GM21825 (cell line): ENCODE measurements at regions not wholly inside any gene's neighbourhood (a gene's known extent, or its start where the extent isn't known, plus 50 kb on each side); places are given as distances from the start of the nearest gene placed in this dataset.

ENCODE experiments used
- ATAC-seq: cut with Tn5 transposase; IDR thresholded peaks from one replicate; pipeline ENCODE4 v1.9.1; 2021; ENCODE audit warnings: mild to moderate bottlenecking, moderate library complexity; ENCODE audit not compliant: unreplicated experiment

DNA sequence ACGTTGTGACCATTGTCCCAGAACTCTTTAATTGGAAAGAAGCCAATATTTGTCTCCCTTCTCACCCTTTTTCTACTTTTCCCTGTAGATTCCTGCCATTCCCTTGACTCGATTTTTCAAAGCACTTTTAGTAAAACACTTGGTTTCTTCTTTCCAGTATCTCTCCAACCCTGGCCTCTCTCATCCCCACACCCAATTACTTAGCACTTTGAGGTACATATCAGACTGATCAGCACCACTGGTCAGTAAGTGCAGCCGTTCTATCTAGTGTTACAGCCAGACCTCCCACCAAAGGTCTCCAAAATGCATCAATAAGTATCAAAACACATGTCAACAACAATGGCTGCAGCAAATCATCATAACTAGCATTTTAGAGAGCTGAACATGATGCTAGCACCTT is 141.9 kb downstream of the BTG1 start:
- ATAC-seq, result no peak

DNA sequence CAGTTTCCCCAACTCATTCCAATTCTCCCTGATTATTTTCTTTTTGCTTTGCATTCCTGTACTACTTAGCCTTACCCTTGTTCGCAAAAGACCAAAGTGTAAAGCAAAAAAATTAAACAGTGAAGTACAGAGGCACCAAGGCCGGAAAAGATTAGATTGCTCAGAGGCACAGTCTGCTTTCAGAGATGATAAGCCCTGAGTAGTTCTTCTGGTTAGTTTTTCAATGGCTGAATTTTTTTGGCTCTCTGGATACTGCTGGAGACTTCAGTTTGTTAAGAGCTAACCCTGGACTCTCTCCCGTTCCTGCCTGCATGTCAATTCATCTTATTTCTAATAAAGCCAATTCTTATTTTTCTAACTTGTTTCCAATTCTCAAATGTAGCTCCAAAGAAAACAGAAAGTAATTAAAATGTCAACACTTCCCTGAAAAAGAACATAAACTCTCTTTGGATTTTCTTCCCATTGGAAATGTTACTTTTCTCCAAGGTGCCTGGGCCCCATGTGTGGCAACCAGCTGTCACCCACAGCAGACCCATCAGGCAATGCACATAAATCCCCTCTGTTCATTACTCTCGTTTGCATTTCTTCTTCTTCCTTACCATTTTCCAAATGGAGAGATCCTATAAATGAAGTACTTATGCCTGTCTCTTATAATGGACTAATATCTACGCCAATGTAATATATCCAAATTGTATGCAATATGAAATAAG is 142.8 kb downstream of the BTG1 start:
- no peak for ATAC-seq

GRCh38 chr12:92002195-92002649 is 143.4 kb downstream of the BTG1 start:
- no peak for ATAC-seq

DNA sequence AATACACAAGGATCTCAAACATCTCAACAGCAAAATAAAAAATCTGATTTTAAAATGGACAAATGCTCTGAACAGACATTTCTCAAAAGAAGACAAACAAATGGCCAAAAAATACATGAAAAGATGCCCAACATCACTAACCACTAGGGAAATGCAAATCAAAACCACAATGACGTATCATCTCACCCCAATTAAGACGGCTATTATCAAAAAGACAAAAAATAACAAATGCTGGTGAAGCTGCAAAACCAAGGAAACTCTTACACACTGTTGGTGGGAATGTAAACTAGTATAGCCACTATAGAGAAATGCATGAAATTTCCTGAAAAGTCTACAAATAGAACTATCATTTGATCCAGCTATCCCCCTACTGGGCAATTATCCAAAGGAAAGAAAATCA is 145.0 kb downstream of the BTG1 start:
- ATAC-seq, result no peak

DNA sequence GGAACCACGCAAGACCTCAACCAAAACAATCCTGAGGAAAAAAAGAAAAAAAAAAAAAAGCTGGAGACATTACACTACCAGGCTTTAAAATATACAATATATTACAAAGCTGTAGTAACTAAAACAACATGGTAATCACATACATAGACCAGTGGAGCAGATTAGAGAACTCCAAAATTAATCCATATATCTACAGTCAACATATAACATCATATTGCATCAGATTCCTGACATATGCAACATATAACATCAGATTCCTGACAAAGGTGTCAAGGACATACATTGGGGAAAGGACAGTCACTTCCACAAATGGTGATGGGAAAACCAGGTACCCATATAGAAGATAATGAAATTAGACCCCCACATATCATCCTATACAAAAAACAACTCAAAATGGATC is 145.8 kb downstream of the BTG1 start:
- no peak for ATAC-seq

GRCh38 chr12:91998316-91998715 is 147.3 kb downstream of the BTG1 start:
- no peak for ATAC-seq

DNA sequence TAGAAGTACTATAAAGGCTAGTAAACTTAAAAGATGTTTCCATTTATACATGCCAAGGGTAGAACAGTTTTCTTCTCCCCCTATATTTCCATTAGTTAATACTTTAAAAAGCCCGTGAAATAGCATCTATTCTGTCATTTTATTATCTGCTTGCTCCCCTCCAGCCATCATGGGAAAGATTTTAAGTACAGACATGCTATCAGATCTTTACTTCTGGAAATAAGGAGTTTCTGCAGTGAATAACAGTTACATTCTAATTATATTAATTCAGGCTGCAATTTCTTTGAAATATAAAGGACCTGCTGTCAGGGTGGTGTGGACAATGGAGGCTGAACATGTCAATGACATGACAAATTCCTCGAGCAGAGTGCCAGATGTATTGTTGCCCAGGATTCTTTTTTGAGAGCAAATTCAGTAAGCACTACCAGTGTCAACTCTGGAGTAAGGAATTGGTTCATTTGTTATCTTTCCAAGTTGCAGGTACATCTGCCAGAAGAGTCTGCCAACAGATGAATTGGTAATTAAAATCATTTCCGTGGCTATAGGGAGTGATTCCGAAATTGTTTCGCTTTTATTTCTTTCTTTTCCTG is 151.3 kb downstream of the BTG1 start:
- ATAC-seq, result no peak

DNA sequence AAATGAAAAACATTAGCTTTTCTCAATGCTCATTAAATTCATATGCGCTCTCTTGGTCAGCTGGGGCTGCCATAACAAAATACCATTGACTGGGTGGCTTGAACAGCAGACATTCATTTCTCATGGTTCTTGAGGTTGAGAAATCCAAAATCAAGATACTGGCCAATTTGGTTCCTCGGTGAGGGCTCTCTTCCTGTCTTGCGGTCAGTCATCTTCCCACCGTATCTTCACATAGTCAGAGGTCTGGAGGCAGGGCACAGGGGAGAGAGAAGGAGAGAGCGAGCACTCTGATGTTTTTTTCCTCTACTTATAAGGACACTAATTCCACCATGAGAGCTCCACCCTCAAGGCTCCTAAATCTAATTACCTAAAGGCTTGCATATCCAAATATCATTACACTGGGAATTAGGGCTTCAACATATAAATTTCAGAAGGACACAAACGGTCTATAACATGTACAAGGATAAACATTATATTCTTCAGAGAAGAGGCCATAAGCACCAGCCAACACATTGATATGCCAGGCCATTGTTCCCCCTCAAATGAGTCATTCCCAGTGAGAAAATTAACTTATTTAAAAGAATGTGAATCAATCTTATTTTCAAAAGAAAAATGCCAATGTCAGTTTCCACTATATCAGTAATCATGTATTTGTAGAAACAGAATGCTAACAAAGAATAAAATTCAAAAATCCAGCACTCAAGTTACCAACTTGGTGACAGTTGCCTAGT is 152.2 kb downstream of the BTG1 start:
- no peak for ATAC-seq

GRCh38 chr12:91991399-91992187 is 154.1 kb downstream of the BTG1 start:
- ATAC-seq, result no peak

DNA sequence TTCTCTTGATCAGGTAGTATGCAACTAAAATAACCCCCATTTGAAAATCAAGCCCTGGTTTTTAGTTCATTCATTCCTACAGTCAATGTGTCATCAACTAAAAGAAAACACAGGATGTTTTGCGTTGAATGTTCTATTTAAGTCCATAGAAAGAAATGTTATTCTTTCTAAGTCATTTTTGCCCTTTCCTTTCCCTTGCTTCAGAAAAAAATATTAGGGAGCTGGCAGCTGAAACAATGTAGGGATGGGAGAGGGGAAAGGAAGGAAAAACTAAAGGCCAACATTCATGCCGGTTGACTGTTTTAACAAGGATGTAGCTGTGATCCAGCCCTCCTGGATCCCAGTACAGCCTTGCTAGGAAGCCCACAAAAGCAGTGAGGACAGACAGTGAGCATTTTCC is 155.1 kb downstream of the BTG1 start:
- no peak for ATAC-seq

DNA sequence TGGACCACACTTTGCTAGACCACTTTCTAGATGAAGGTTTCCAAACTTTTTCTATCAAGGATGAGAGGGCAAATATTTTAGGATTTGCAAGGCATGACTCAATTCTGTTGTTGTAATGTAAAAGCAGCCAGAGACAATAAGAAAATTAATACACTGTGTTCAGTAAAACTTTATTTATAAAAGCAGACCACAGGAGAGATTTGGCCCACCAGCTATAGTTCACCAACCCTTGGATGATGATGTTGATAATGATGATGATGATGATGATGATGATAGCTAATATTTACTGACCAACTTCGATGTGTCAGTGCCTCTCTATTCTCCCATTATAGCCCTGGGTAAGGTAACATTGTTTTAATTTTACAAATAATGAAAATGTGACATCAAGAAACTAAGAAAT is 156.5 kb downstream of the BTG1 start:
- ATAC-seq, result no peak

DNA sequence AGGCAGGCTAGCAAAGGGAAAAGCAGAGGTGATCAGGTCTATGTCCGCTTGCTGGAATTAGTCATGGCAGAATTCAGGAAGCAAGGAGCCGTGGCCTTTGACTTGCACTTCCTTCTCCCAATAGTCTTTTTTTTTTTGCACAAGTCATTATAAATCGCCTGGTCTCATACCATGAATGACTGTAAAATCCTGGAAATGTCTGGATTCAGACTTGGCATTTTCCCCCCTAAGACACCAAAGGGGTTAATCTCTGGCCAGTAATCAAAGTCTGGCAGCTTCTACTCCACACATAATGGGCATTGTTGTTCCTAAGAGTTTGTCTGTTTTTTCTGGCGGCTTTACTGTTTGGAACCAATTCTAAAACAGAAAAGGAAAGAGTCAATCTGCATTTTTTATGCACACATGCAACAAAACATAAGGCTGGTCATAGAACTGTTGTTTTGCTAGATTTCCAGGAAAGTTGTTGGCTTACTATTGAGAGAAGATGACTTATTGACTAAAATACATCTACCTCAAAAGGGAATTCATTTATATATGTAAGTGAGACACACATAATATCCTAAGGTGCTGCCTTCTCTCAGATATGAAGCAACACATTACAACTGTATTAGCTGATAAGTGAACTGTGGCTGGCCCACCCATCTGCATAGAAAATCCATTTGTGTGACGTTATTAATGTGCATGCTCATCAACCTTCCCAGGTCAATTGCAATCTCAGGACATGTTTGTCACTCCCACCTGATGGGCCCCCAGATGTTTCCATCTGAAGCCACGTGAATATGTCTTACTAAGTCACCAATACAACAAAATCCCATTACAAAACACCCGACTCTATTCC is 157.3 kb downstream of the BTG1 start:
- no peak for ATAC-seq

GRCh38 chr12:91986084-91986483 is 159.6 kb downstream of the BTG1 start:
- ATAC-seq, result no peak

GRCh38 chr12:91985002-91985787 is 160.5 kb downstream of the BTG1 start:
- no peak for ATAC-seq

DNA sequence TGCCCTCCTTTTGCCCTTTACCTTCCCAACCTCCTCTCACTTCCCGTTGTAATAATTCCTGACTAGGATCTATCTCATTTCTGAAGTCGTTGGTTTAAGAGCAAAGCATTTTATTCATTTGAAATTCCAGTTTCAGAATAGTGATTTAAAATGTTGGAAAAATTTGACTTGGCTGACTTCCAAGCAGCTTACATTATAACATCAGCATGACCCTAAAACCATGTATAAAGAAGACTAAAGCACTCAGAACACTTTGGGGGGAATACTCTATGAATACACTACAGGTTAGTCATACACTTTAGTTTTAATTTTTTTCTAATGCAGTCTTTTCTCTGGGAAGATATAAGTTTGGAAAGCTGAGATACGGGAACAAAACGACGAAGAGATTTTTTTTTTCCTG is 161.1 kb downstream of the BTG1 start:
- no peak for ATAC-seq

DNA sequence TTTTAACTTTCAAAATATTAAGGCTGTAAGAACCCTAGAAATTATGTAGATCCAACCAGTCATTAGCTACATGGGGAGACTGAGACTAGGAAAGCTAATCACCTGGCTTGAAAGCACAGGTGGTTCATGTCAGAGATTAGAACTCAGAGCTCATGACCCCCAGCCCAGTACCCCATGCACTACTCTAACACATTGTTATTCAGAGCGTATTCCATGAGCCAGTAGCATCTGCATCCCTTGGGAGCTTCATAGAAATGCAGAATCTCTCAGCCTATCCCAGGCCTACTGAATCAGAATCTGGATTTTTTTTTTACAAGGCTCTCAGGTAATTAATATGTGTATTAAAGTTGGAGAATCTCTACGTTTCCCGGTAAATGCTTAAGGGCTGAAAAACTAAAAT is 161.7 kb downstream of the BTG1 start:
- ATAC-seq, result no peak

GRCh38 chr12:91982946-91983345 is 162.7 kb downstream of the BTG1 start:
- ATAC-seq, result no peak

GRCh38 chr12:91980389-91980821 is 165.2 kb downstream of the BTG1 start:
- ATAC-seq, result no peak

- ATAC-seq, result no peak
These were observed 167.5 kb downstream of the BTG1 start for GRCh38 chr12:91978143-91978542.

- no peak for ATAC-seq
These were observed 169.8 kb downstream of the BTG1 start for GRCh38 chr12:91975891-91976290.
